ENCODE measurements at regions not wholly inside any gene's neighbourhood (a gene's known extent, or its start where the extent isn't known, plus 50 kb on each side); places are given as distances from the start of the nearest gene placed in this dataset.

- H3K27ac ChIP-seq, result no peak overlapping the region
- H3K36me3 ChIP-seq, result no peaks in the 10 kb centered on the region
- H3K4me3 ChIP-seq, result no peak overlapping the region
- H3K4me1 ChIP-seq, result no peaks in the 10 kb centered on the region
- WGBS, 2 donors, result 89 to 94% methylated on average over 1 of the region's 1 CpG
- H3K9me3 ChIP-seq, result no peaks in the 10 kb centered on the region
- H3K27me3 ChIP-seq, result peaks cover 0 to 6% (median 0%) of the 10 kb centered on the region in 7 donors
- no peak for DNase-seq
- intact Hi-C loops (cut with DNase I), result no loop called here
- no peak for ATAC-seq
- TF ChIP-seq CTCF (IDR thresholded peaks at IDR 0.05), result no peak
These were observed 200.2 kb downstream of the SPATA31D1 start for GRCh38 chr9:82188817-82189216.

GRCh38 chr9:82191082-82191770, 202.7 kb downstream of the SPATA31D1 start:
- Histone ChIP-seq H3K27ac (no peak overlapping the region), H3K36me3 (no peaks in the 10 kb centered on the region), H3K27me3 (no peaks in the 10 kb centered on the region), H3K9me3 (no peaks in the 10 kb centered on the region), H3K4me1 (no peaks in the 10 kb centered on the region), H3K4me3 (no peak overlapping the region)
- TF ChIP-seq CTCF (IDR thresholded peaks at IDR 0.05), result no peak
- DNase-seq (no peak), ATAC-seq (no peak)
- intact Hi-C loops (cut with DNase I), result loop anchor here in 1 of 10 donors (5.0 kb wide), 1 partner anchor 909 kb away; no protein-coding TSS in a partner anchor
- WGBS, 2 donors, result 72 to 84% methylated on average over 4 of the region's 4 CpGs

- Histone ChIP-seq H3K36me3 (no peaks in the 10 kb centered on the region), H3K27me3 (no peaks in the 10 kb centered on the region), H3K27ac (no peak overlapping the region), H3K4me1 (no peaks in the 10 kb centered on the region), H3K9me3 (no peaks in the 10 kb centered on the region), H3K4me3 (no peak overlapping the region)
- intact Hi-C loops (cut with DNase I), result loop anchor here in 1 of 10 donors (5.0 kb wide), 1 partner anchor 910 kb away; no protein-coding TSS in a partner anchor
- 49 to 51% methylated on average over 3 of the region's 3 CpGs for WGBS, 2 donors
- ATAC-seq, result no peak
- no peak for DNase-seq
- TF ChIP-seq CTCF (IDR thresholded peaks at IDR 0.05), result no peak
These were observed 203.6 kb downstream of the SPATA31D1 start for GRCh38 chr9:82192211-82192610.

- intact Hi-C loops (cut with DNase I), result no loop called here
- no peaks in the 10 kb centered on the region for H3K9me3 ChIP-seq
- DNase-seq (no peak), ATAC-seq (no peak)
- no peaks in the 10 kb centered on the region for H3K4me1 ChIP-seq
- H3K27ac ChIP-seq, result no peak overlapping the region
- no peak overlapping the region for H3K4me3 ChIP-seq
- TF ChIP-seq CTCF (IDR thresholded peaks at IDR 0.05), result no peak
- no peaks in the 10 kb centered on the region for H3K36me3 ChIP-seq
- H3K27me3 ChIP-seq, result no peaks in the 10 kb centered on the region
These were observed 208.3 kb downstream of the SPATA31D1 start for GRCh38 chr9:82196622-82197441.

Data from heart right ventricle (tissue), 16 donors.